ENCODE measurements at regions not wholly inside any gene's neighbourhood (a gene's known extent, or its start where the extent isn't known, plus 50 kb on each side); places are given as distances from the start of the nearest gene placed in this dataset.

- DNase-seq (ENCODE audit: low read depth): peak; percentile 71
Observed at GRCh38 chr6:147621263-147621662, 112.8 kb downstream of the SAMD5 start.

- DNase-seq (ENCODE audit: low read depth): no peak
Observed at GRCh38 chr6:147621961-147622360, 113.5 kb downstream of the SAMD5 start.

- DNase-seq (ENCODE audit: low read depth): no peak
Observed at GRCh38 chr6:147624946-147625515, 116.5 kb downstream of the SAMD5 start.

- DNase-seq (ENCODE audit: low read depth): no peak
Observed at GRCh38 chr6:147625946-147626345, 117.5 kb downstream of the SAMD5 start.

- no peak for DNase-seq (ENCODE audit: low read depth)
Observed at GRCh38 chr6:147627411-147627810, 118.9 kb downstream of the SAMD5 start.

- no peak for DNase-seq (ENCODE audit: low read depth)
Observed at GRCh38 chr6:147633191-147633590, 124.7 kb downstream of the SAMD5 start.

- DNase-seq (ENCODE audit: low read depth): no peak
Observed at GRCh38 chr6:147637620-147638195, 129.2 kb downstream of the SAMD5 start.

- no peak for DNase-seq (ENCODE audit: low read depth)
Observed at GRCh38 chr6:147639279-147639678, 130.8 kb downstream of the SAMD5 start.

GRCh38 chr6:147640606-147641005 lies 132.1 kb downstream of the SAMD5 start:
- DNase-seq (ENCODE audit: low read depth): peak; percentile 16

- DNase-seq (ENCODE audit: low read depth): peak; percentile 54
Observed at GRCh38 chr6:147641511-147641910, 133.0 kb downstream of the SAMD5 start.

GRCh38 chr6:147642458-147642857 lies 134.0 kb downstream of the SAMD5 start:
- peak; percentile 87 for DNase-seq (ENCODE audit: low read depth)

GRCh38 chr6:147643341-147644200 lies 135.1 kb downstream of the SAMD5 start:
- no peak for DNase-seq (ENCODE audit: low read depth)

- DNase-seq (ENCODE audit: low read depth): peak; percentile 19
Observed at GRCh38 chr6:147648916-147649315, 140.4 kb downstream of the SAMD5 start.

- DNase-seq (ENCODE audit: low read depth): peak; percentile 71
Observed at GRCh38 chr6:147651249-147652063, 143.0 kb downstream of the SAMD5 start.

- DNase-seq (ENCODE audit: low read depth): no peak
Observed at GRCh38 chr6:147653631-147654030, 145.1 kb downstream of the SAMD5 start.

- DNase-seq (ENCODE audit: low read depth): peak; percentile 56
Observed at GRCh38 chr6:147654103-147654845, 145.8 kb downstream of the SAMD5 start.

GRCh38 chr6:147660334-147661311 lies 152.1 kb downstream of the SAMD5 start:
- no peak for DNase-seq (ENCODE audit: low read depth)

- no peak for DNase-seq (ENCODE audit: low read depth)
Observed at GRCh38 chr6:147662646-147663045, 154.2 kb downstream of the SAMD5 start.

GRCh38 chr6:147664092-147664491 lies 155.6 kb downstream of the SAMD5 start:
- no peak for DNase-seq (ENCODE audit: low read depth)

GRCh38 chr6:147666255-147666654 lies 157.8 kb downstream of the SAMD5 start:
- DNase-seq (ENCODE audit: low read depth): no peak
